Trophoblast cell (in vitro differentiated cells and primary cell): ENCODE measurements at regions not wholly inside any gene's neighbourhood (a gene's known extent, or its start where the extent isn't known, plus 50 kb on each side); places are given as distances from the start of the nearest gene placed in this dataset.

Experiments
- DNase-seq, 2 donors: peaks; one replicate each; pipeline ENCODE4 v3.0.0-alpha.2; 2016
- H2AFZ ChIP-seq: 2 replicates; pipeline ENCODE4 v1.6.1; 2013; ENCODE audit warnings: low read length, moderate library complexity, mild to moderate bottlenecking; ENCODE audit not compliant: insufficient read depth, poor library complexity
- H2AK5ac ChIP-seq: 2 replicates; pipeline ENCODE4 v1.6.1; 2013; ENCODE audit warnings: mild to moderate bottlenecking, low read length
- H2BK120ac ChIP-seq: 2 replicates; pipeline ENCODE4 v1.6.1; 2013; ENCODE audit warnings: low read length, mild to moderate bottlenecking, moderate library complexity; ENCODE audit not compliant: insufficient read depth, poor library complexity
- H2BK12ac ChIP-seq: 2 replicates; pipeline ENCODE4 v1.6.1; 2013; ENCODE audit warnings: mild to moderate bottlenecking, low read length, moderate library complexity
- H2BK5ac ChIP-seq: 2 replicates; pipeline ENCODE4 v1.6.1; 2013; ENCODE audit warnings: low read length, low read depth, moderate library complexity, mild to moderate bottlenecking; ENCODE audit not compliant: poor library complexity
- H3K14ac ChIP-seq: 2 replicates; pipeline ENCODE4 v1.6.1; 2013; ENCODE audit warnings: mild to moderate bottlenecking, low read length
- H3K18ac ChIP-seq: 2 replicates; pipeline ENCODE4 v1.6.1; 2013; ENCODE audit warnings: mild to moderate bottlenecking, low read length
- H3K23ac ChIP-seq: 2 replicates; pipeline ENCODE4 v1.6.1; 2013; ENCODE audit warnings: low read length
- H3K27ac ChIP-seq: 2 replicates; pipeline ENCODE4 v1.5.1; 2013; ENCODE audit warnings: low read depth, mild to moderate bottlenecking, inconsistent platforms, low read length, moderate library complexity
- H3K27me3 ChIP-seq: 2 replicates; pipeline ENCODE4 v1.6.1; 2013; ENCODE audit warnings: inconsistent platforms, mild to moderate bottlenecking, low read length, moderate library complexity; ENCODE audit not compliant: insufficient read depth
- H3K36me3 ChIP-seq, 2 experiments: 1 replicate in 1 of 2; 2 replicates in 1 of 2; pipeline ENCODE4 v1.6.1; 2013; ENCODE audit warnings: low read length in 2 of 2, mild to moderate bottlenecking in 2 of 2, moderate library complexity in 1 of 2; ENCODE audit not compliant: insufficient read depth in 2 of 2, control insufficient read depth in 1 of 2
- H3K4ac ChIP-seq: 2 replicates; pipeline ENCODE4 v1.6.1; 2013; ENCODE audit warnings: low read depth, mild to moderate bottlenecking, low read length, moderate library complexity
- H3K4me1 ChIP-seq, 2 experiments: 1 replicate in 1 of 2; 2 replicates in 1 of 2; pipeline ENCODE4 v1.6.1; 2013; ENCODE audit warnings: low read length in 2 of 2, mild to moderate bottlenecking in 2 of 2, moderate library complexity in 1 of 2; ENCODE audit not compliant: insufficient read depth in 2 of 2, control insufficient read depth in 1 of 2
- H3K4me2 ChIP-seq: 2 replicates; pipeline ENCODE4 v1.6.1; 2013; ENCODE audit warnings: inconsistent platforms, mild to moderate bottlenecking, low read length, moderate library complexity
- H3K4me3 ChIP-seq: 2 replicates; pipeline ENCODE4 v1.5.1; 2013; ENCODE audit warnings: mild to moderate bottlenecking, low read depth, low read length, inconsistent platforms
- H3K79me1 ChIP-seq: one replicate; pipeline ENCODE4 v1.6.1; 2013; ENCODE audit warnings: low read length
- H3K79me2 ChIP-seq: 2 replicates; pipeline ENCODE4 v1.6.1; 2013; ENCODE audit warnings: low read length, mild to moderate bottlenecking; ENCODE audit not compliant: control insufficient read depth, insufficient read depth, poor library complexity
- H3K9ac ChIP-seq: 2 replicates; pipeline ENCODE4 v1.6.1; 2013; ENCODE audit warnings: mild to moderate bottlenecking, low read length
- H3K9me3 ChIP-seq: 2 replicates; pipeline ENCODE4 v1.6.1; 2013; ENCODE audit warnings: low read depth, mild to moderate bottlenecking, control low read depth, inconsistent platforms, low read length; ENCODE audit not compliant: insufficient read depth
- H4K12ac ChIP-seq: 2 replicates; pipeline ENCODE4 v1.6.1; 2013; ENCODE audit warnings: low read depth, mild to moderate bottlenecking, low read length, moderate library complexity
- H4K8ac ChIP-seq: 2 replicates; pipeline ENCODE4 v1.6.1; 2013; ENCODE audit warnings: low read depth, mild to moderate bottlenecking, low read length, moderate library complexity
- H4K91ac ChIP-seq: one replicate; pipeline ENCODE4 v1.6.1; 2013; ENCODE audit warnings: low read depth, mild to moderate bottlenecking, low read length, moderate library complexity
- WGBS: extraction: QIAGEN DNeasy Blood & Tissue Kit; methylation state at CpG from one replicate; pipeline ENCODE4 v1.1.7; 2013; ENCODE audit warnings: missing lambda C conversion rate; ENCODE audit not compliant: insufficient read length, insufficient coverage; ENCODE audit errors: extremely low coverage; 5-methylcytosine and 5-hydroxymethylcytosine counted together

GRCh38 chr3:99143493-99143892, 242.0 kb upstream of the DCBLD2 start:
- Histone ChIP-seq H3K27me3 (no peaks in the 10 kb centered on the region), H4K12ac (no peak overlapping the region), H3K18ac (no peak overlapping the region), H3K4ac (no peak overlapping the region), H3K4me2 (no peak overlapping the region), H3K79me2 (no peaks in the 10 kb centered on the region), H3K36me3 (no peaks in the 10 kb centered on the region), H3K27ac (no peak overlapping the region), H2AFZ (no peak overlapping the region), H3K4me1 (no peaks in the 10 kb centered on the region), H3K79me1 (no peaks in the 10 kb centered on the region), H2AK5ac (no peak overlapping the region), H3K14ac (no peak overlapping the region), H2BK120ac (no peak overlapping the region), H4K8ac (no peak overlapping the region), H3K9ac (no peak overlapping the region), H3K4me3 (no peak overlapping the region), H4K91ac (no peak overlapping the region), H3K23ac (no peak overlapping the region), H2BK12ac (no peak overlapping the region), H3K9me3 (peaks cover 3% of the 10 kb centered on the region), H2BK5ac (no peak overlapping the region)
- WGBS: no CpG with 5 or more reads among the region's 3 CpGs
- DNase-seq: no peak

- no peaks in the 10 kb centered on the region for H3K79me1 ChIP-seq
- no peak overlapping the region for H2BK5ac ChIP-seq
- H2AK5ac ChIP-seq: no peak overlapping the region
- DNase-seq: no peak
- H3K36me3 ChIP-seq: no peaks in the 10 kb centered on the region
- no peak overlapping the region for H3K9ac ChIP-seq
- no peak overlapping the region for H3K4me3 ChIP-seq
- H3K79me2 ChIP-seq: no peaks in the 10 kb centered on the region
- no peak overlapping the region for H3K23ac ChIP-seq
- no peak overlapping the region for H3K4me2 ChIP-seq
- H4K91ac ChIP-seq: no peak overlapping the region
- H2AFZ ChIP-seq: no peak overlapping the region
- H2BK12ac ChIP-seq: no peak overlapping the region
- H4K8ac ChIP-seq: no peak overlapping the region
- no peaks in the 10 kb centered on the region for H3K9me3 ChIP-seq
- no peaks in the 10 kb centered on the region for H3K4me1 ChIP-seq
- no peak overlapping the region for H2BK120ac ChIP-seq
- H4K12ac ChIP-seq: no peak overlapping the region
- H3K18ac ChIP-seq: no peak overlapping the region
- no peak overlapping the region for H3K14ac ChIP-seq
- no peaks in the 10 kb centered on the region for H3K27me3 ChIP-seq
- H3K4ac ChIP-seq: no peak overlapping the region
- no peak overlapping the region for H3K27ac ChIP-seq
Observed at GRCh38 chr3:99134986-99135385, 233.5 kb upstream of the DCBLD2 start.

DNA sequence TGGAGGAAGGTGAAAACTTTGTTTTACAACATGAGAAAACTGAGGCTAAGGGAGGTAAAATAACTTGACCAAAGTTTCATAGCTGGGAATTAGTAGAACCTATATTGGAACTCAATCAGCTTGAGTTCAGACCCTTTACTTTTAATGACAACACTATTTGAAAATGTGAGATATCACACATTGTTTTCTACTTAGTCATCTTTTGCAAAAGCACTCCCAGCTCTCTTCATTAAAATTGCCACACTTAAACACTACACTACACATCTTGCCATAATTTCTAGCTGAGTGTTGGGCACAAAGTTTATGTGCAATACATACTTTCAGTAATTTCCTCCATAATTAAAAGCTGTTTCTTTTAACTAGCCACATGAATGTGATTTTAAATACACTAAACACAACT, 230.4 kb upstream of the DCBLD2 start:
- no peak overlapping the region for H4K91ac ChIP-seq
- H3K79me1 ChIP-seq: no peaks in the 10 kb centered on the region
- no peak overlapping the region for H2BK5ac ChIP-seq
- no peak overlapping the region for H3K23ac ChIP-seq
- H4K8ac ChIP-seq: no peak overlapping the region
- H3K4ac ChIP-seq: no peak overlapping the region
- H3K79me2 ChIP-seq: no peaks in the 10 kb centered on the region
- no peak for DNase-seq
- H3K36me3 ChIP-seq: no peaks in the 10 kb centered on the region
- H3K4me1 ChIP-seq: no peaks in the 10 kb centered on the region
- H2AK5ac ChIP-seq: no peak overlapping the region
- H3K9me3 ChIP-seq: no peaks in the 10 kb centered on the region
- no peak overlapping the region for H3K14ac ChIP-seq
- no peak overlapping the region for H3K4me2 ChIP-seq
- no peaks in the 10 kb centered on the region for H3K27me3 ChIP-seq
- H3K27ac ChIP-seq: no peak overlapping the region
- H2AFZ ChIP-seq: no peak overlapping the region
- H2BK12ac ChIP-seq: no peak overlapping the region
- no peak overlapping the region for H2BK120ac ChIP-seq
- no peak overlapping the region for H3K9ac ChIP-seq
- H3K4me3 ChIP-seq: no peak overlapping the region
- H3K18ac ChIP-seq: no peak overlapping the region
- H4K12ac ChIP-seq: no peak overlapping the region

DNA sequence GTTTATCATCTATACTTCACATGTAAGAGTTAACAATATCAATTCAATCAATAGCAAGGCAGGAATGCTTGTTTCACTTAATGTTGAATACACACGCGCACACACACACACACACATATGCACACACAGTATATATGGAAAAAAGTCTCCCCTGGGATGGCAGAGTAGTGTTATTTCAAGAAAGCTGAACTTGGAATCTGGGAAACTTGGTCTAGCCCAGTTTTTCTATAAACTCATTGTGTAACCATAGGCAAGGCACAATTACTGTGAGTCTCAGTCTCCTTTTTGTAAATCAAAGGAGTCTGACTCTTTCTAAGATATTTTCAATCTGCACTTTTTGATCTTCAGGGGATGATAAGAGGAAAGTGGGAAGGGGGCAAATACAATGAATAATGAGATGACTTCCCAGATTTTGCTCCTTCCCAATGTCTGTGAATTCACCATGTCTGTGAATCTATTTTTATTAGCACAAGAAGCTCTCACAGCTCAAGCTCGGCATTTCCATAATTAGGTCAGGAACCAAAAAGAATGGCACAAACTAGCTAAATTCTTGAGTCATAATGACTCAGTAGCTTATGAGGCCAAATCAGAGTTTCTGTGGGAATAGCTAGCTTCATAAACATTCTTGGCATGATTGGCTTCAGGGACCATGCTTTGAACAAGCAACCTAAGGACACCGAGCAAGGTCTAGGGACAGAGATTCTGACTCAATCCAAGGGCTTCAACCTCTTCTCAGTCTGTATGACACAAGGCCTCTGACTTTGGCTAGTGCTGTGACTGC, 227.4 kb upstream of the DCBLD2 start:
- WGBS: no CpG with 5 or more reads among the region's 4 CpGs
- H3K4me3 ChIP-seq: no peak overlapping the region

More for the DNA sequence above, 227.4 kb upstream of the DCBLD2 start:
- Histone ChIP-seq H2BK120ac (no peak overlapping the region), H3K27ac (no peak overlapping the region), H3K79me2 (no peaks in the 10 kb centered on the region), H3K23ac (no peak overlapping the region), H3K9ac (no peak overlapping the region), H3K18ac (no peak overlapping the region), H2AFZ (no peak overlapping the region), H3K4me1 (no peaks in the 10 kb centered on the region), H3K14ac (no peak overlapping the region), H3K36me3 (no peaks in the 10 kb centered on the region), H4K12ac (no peak overlapping the region), H4K91ac (no peak overlapping the region), H4K8ac (no peak overlapping the region), H3K9me3 (no peaks in the 10 kb centered on the region), H3K27me3 (no peaks in the 10 kb centered on the region), H3K79me1 (no peaks in the 10 kb centered on the region), H3K4ac (no peak overlapping the region), H2AK5ac (no peak overlapping the region), H2BK12ac (no peak overlapping the region), H3K4me2 (no peak overlapping the region), H2BK5ac (no peak overlapping the region)
- peak; percentile 46 to 53 for DNase-seq
